Neural progenitor cell (in vitro differentiated cells): ENCODE measurements at regions not wholly inside any gene's neighbourhood (a gene's known extent, or its start where the extent isn't known, plus 50 kb on each side); places are given as distances from the start of the nearest gene placed in this dataset.

ENCODE experiments used
- DNase-seq: peaks from one replicate; pipeline ENCODE4 v3.0.0-alpha.2; 2016; ENCODE audit warnings: low spot score
- H2AFZ ChIP-seq: fragments of 200-600 bp; sonication (generic); replicated peaks from 2 replicates; pipeline ENCODE4 v1.6.1; 2016; ENCODE audit warnings: antibody characterized with exemption
- H3F3A ChIP-seq: fragments of 200-600 bp; sonication (generic); 2 replicates; pipeline ENCODE4 v1.6.1; 2016; ENCODE audit warnings: antibody characterized with exemption, low read depth
- H3K27ac ChIP-seq: fragments of 200-600 bp; sonication (generic); 2 replicates; pipeline ENCODE4 v1.5.1; 2016; ENCODE audit warnings: mild to moderate bottlenecking
- H3K27me3 ChIP-seq: fragments of 200-600 bp; sonication (generic); 2 replicates; pipeline ENCODE4 v1.6.1; 2016; ENCODE audit warnings: mild to moderate bottlenecking, moderate library complexity
- H3K36me3 ChIP-seq: fragments of 200-600 bp; sonication (generic); 2 replicates; pipeline ENCODE4 v1.5.1; 2016
- H3K4me1 ChIP-seq: fragments of 200-600 bp; sonication (generic); 2 replicates; pipeline ENCODE4 v1.6.1; 2016; ENCODE audit warnings: mixed run types
- H3K4me2 ChIP-seq: fragments of 200-600 bp; sonication (generic); 2 replicates; pipeline ENCODE4 v1.6.1; 2016
- H3K4me3 ChIP-seq: fragments of 200-600 bp; sonication (generic); 2 replicates; pipeline ENCODE4 v1.5.1; 2016
- H3K79me2 ChIP-seq: fragments of 200-600 bp; sonication (generic); 2 replicates; pipeline ENCODE4 v1.6.1; 2016; ENCODE audit warnings: low read depth
- H3K9ac ChIP-seq: fragments of 200-600 bp; sonication (generic); 2 replicates; pipeline ENCODE4 v1.6.1; 2016
- H3K9me3 ChIP-seq: fragments of 200-600 bp; sonication (generic); 2 replicates; pipeline ENCODE4 v1.5.1; 2016; ENCODE audit warnings: low read depth
- H4K20me1 ChIP-seq: fragments of 200-600 bp; sonication (generic); 2 replicates; pipeline ENCODE4 v1.6.1; 2016; ENCODE audit warnings: low read depth
- H3K27ac Mint-ChIP-seq: 3 replicates; pipeline ENCODE4 v1.8.0; 2021; ENCODE audit warnings: mixed read lengths
- H3K27me3 Mint-ChIP-seq: 2 replicates; pipeline ENCODE4 v1.8.0; 2022; ENCODE audit warnings: low read depth, mild to moderate bottlenecking, inconsistent platforms, moderate library complexity, mixed read lengths; ENCODE audit not compliant: insufficient read depth
- H3K36me3 Mint-ChIP-seq: 3 replicates; pipeline ENCODE4 v1.8.0; 2021; ENCODE audit warnings: mixed read lengths
- H3K4me1 Mint-ChIP-seq: 3 replicates; pipeline ENCODE4 v1.8.0; 2021; ENCODE audit warnings: mixed read lengths
- H3K4me3 Mint-ChIP-seq: 3 replicates; pipeline ENCODE4 v1.8.0; 2021; ENCODE audit warnings: mild to moderate bottlenecking, moderate library complexity, mixed read lengths
- H3K9me3 Mint-ChIP-seq: 3 replicates; pipeline ENCODE4 v1.8.0; 2020; ENCODE audit warnings: mixed read lengths
- EZH2 ChIP-seq: fragments of 200-600 bp; sonication (generic); IDR thresholded peaks from 2 replicates; pipeline ENCODE4 v1.6.1; 2017; ENCODE audit warnings: antibody characterized with exemption, mild to moderate bottlenecking, moderate library complexity
- EZH2phosphoT487 ChIP-seq: fragments of 200-600 bp; sonication (generic); IDR thresholded peaks from 2 replicates; pipeline ENCODE4 v1.6.1; 2017; ENCODE audit warnings: antibody characterized with exemption
- TF ChIP-seq, protein P1 (sequence below): fragments of 200-600 bp; sonication (generic); IDR thresholded peaks from 2 replicates; pipeline ENCODE4 v1.5.1; 2017; ENCODE audit warnings: antibody characterized with exemption, mild to moderate bottlenecking

DNA sequence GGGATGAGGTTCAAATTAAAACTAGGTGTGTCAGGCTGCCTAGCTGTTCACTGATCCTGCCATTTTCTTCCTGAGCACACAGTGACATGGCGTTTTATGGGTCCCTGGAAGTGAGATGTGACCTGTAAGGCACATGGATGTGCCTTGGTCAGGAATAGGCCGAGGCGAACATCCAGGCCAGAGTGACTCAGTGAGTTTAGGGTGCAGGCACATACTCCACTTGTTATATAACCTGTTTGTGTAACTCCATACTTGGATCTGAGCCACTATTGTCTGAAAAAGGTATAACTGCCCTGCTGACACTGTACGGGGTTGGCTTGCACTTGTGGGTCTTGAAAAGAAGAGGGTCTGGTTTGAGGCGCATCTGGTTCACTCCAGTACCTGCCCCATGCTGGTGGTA, 150.1 kb upstream of the ADAMTS16 start:
- Histone ChIP-seq H3K4me1 (no peaks in the 10 kb centered on the region), H3K27me3 (no peaks in the 10 kb centered on the region), H3K79me2 (no peaks in the 10 kb centered on the region), H3K9me3 (no peaks in the 10 kb centered on the region), H3K36me3 (no peaks in the 10 kb centered on the region), H4K20me1 (no peaks in the 10 kb centered on the region), H3F3A (no peaks in the 10 kb centered on the region), H3K4me2 (no peak overlapping the region), H3K4me3 (no peak overlapping the region), H3K27ac (no peak overlapping the region), H3K9ac (no peak overlapping the region), H2AFZ (no peak overlapping the region)
- TF ChIP-seq, protein P1, sequence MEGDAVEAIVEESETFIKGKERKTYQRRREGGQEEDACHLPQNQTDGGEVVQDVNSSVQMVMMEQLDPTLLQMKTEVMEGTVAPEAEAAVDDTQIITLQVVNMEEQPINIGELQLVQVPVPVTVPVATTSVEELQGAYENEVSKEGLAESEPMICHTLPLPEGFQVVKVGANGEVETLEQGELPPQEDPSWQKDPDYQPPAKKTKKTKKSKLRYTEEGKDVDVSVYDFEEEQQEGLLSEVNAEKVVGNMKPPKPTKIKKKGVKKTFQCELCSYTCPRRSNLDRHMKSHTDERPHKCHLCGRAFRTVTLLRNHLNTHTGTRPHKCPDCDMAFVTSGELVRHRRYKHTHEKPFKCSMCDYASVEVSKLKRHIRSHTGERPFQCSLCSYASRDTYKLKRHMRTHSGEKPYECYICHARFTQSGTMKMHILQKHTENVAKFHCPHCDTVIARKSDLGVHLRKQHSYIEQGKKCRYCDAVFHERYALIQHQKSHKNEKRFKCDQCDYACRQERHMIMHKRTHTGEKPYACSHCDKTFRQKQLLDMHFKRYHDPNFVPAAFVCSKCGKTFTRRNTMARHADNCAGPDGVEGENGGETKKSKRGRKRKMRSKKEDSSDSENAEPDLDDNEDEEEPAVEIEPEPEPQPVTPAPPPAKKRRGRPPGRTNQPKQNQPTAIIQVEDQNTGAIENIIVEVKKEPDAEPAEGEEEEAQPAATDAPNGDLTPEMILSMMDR, result no peak
- TF ChIP-seq EZH2, result no peak
- TF ChIP-seq EZH2phosphoT487, result no peak
- no peak overlapping the region for H3K4me3 Mint-ChIP-seq
- peaks cover 11% of the 10 kb centered on the region for H3K4me1 Mint-ChIP-seq
- no peaks in the 10 kb centered on the region for H3K36me3 Mint-ChIP-seq
- H3K27me3 Mint-ChIP-seq, result peaks cover 3% of the 10 kb centered on the region
- H3K9me3 Mint-ChIP-seq, result no peaks in the 10 kb centered on the region
- no peak overlapping the region for H3K27ac Mint-ChIP-seq
- DNase-seq, result no peak

DNA sequence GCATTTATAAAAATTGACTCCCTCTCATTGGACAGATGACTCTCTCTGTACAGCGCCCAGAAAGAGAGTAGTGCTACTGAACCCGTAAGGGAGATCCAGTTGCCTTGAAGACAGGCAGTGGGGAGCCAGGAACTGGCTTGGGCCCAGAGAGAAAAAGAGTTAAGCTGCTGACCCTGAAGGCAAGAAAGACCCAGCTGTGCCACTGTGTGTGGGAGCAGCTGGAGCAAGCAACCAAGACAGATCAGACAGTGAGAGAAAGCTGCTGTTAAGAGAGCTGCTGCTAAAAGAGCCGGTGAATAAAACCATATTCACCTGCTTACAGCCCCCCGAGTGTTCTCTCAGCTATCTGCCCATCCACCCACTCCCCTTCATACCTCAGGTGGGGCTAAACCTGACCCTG, 149.7 kb upstream of the ADAMTS16 start:
- Histone ChIP-seq H3K4me2 (no peak overlapping the region), H3K9ac (no peak overlapping the region), H3K4me3 (no peak overlapping the region), H3K27me3 (no peaks in the 10 kb centered on the region), H2AFZ (no peak overlapping the region), H3K4me1 (no peaks in the 10 kb centered on the region), H3F3A (no peaks in the 10 kb centered on the region), H3K9me3 (no peaks in the 10 kb centered on the region), H3K79me2 (no peaks in the 10 kb centered on the region), H3K27ac (no peak overlapping the region), H4K20me1 (no peaks in the 10 kb centered on the region), H3K36me3 (no peaks in the 10 kb centered on the region)
- H3K27ac Mint-ChIP-seq, result no peak overlapping the region
- DNase-seq, result peak; percentile 7
- H3K27me3 Mint-ChIP-seq, result peaks cover 3% of the 10 kb centered on the region
- H3K9me3 Mint-ChIP-seq, result no peaks in the 10 kb centered on the region
- no peak overlapping the region for H3K4me3 Mint-ChIP-seq
- TF ChIP-seq, protein P1, result no peak
- TF ChIP-seq EZH2phosphoT487 (no peak), EZH2 (no peak)
- no peaks in the 10 kb centered on the region for H3K36me3 Mint-ChIP-seq
- peaks cover 13% of the 10 kb centered on the region for H3K4me1 Mint-ChIP-seq

DNA sequence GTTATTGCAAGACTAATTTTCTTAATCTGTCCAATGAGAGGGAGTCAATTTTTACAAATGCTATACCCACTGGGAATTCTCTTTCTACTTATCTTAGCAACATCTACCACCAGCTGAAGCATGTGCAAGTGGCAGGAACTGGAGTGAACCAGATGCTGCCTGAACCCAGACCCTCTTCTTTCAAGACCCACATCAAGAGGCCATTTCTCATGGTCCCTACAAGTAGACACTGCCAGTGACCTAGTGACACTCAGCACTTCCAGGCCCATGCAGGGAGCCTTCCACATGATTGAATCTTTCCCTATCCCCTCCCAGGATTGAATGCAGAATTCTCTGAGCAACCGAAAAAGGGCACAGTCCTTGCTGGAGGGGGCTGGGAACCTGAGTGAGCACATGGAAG, 148.2 kb upstream of the ADAMTS16 start:
- H3K4me3 Mint-ChIP-seq, result no peak overlapping the region
- no peak overlapping the region for H3K27ac Mint-ChIP-seq
- Histone ChIP-seq H4K20me1 (no peaks in the 10 kb centered on the region), H3K4me1 (no peaks in the 10 kb centered on the region), H3K4me3 (no peak overlapping the region), H3K9ac (no peak overlapping the region), H3K27me3 (no peaks in the 10 kb centered on the region), H3F3A (no peaks in the 10 kb centered on the region), H3K79me2 (no peaks in the 10 kb centered on the region), H3K27ac (no peak overlapping the region), H3K4me2 (no peak overlapping the region), H3K36me3 (no peaks in the 10 kb centered on the region), H3K9me3 (no peaks in the 10 kb centered on the region), H2AFZ (no peak overlapping the region)
- no peaks in the 10 kb centered on the region for H3K9me3 Mint-ChIP-seq
- H3K27me3 Mint-ChIP-seq, result peaks cover 3% of the 10 kb centered on the region
- H3K36me3 Mint-ChIP-seq, result no peaks in the 10 kb centered on the region
- DNase-seq, result no peak
- TF ChIP-seq EZH2 (no peak), EZH2phosphoT487 (no peak)
- TF ChIP-seq, protein P1, result no peak
- peaks cover 13% of the 10 kb centered on the region for H3K4me1 Mint-ChIP-seq

DNA sequence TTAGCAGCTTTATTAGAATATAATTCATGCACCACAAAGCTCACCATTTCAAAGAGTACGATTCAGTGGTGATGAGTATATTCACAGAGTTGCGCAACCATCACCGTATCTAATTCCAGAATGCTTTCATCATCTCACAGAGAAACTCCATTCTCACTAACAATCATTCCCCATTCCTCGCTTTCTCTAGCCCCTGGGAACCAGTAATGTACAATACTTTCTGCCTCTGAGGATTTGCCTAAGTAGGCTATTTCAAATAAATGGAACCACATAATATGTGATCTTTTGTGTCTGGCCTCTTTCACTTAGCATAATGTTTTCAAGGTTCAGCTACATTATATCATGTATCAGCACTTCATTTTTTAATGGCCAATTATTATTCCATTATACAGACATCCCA, 145.1 kb upstream of the ADAMTS16 start:
- Histone ChIP-seq H3K9ac (no peak overlapping the region), H4K20me1 (no peaks in the 10 kb centered on the region), H3K4me1 (no peaks in the 10 kb centered on the region), H3K27me3 (no peaks in the 10 kb centered on the region), H3K27ac (no peak overlapping the region), H3K4me2 (no peak overlapping the region), H2AFZ (no peak overlapping the region), H3K9me3 (no peaks in the 10 kb centered on the region), H3K36me3 (no peaks in the 10 kb centered on the region), H3K79me2 (no peaks in the 10 kb centered on the region), H3K4me3 (no peak overlapping the region), H3F3A (no peaks in the 10 kb centered on the region)
- no peaks in the 10 kb centered on the region for H3K36me3 Mint-ChIP-seq
- peaks cover 2% of the 10 kb centered on the region for H3K27me3 Mint-ChIP-seq
- peaks cover 13% of the 10 kb centered on the region for H3K4me1 Mint-ChIP-seq
- peaks cover 7% of the 10 kb centered on the region for H3K9me3 Mint-ChIP-seq
- H3K4me3 Mint-ChIP-seq, result no peak overlapping the region
- no peak for DNase-seq
- TF ChIP-seq, protein P1, result no peak
- no peak overlapping the region for H3K27ac Mint-ChIP-seq
